ENCODE measurements at regions not wholly inside any gene's neighbourhood (a gene's known extent, or its start where the extent isn't known, plus 50 kb on each side); places are given as distances from the start of the nearest gene placed in this dataset.

GRCh38 chr7:41792120-41792519 lies 89.2 kb upstream of the INHBA start:
- peaks cover 19% of the 10 kb centered on the region for H3K4me1 Mint-ChIP-seq

DNA sequence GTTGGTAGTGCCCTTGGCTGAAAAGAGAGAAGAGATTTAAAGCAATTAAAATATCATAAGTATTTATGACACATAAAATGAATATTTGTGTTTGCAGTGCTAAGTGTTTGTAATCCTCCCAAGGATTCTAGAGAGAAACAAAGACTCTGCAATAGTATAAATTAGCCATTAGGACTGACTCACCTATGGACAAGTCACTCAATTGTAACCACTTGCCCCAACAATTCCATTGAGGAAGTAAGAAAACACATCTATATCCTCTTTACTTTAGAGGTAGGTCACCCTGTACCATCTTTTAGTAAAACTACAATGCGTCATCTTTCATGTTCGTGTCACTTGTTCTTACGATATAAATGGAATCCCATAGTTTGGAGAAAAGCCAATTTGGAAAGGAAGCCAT lies 85.7 kb upstream of the INHBA start:
- TF ChIP-seq, protein P1, sequence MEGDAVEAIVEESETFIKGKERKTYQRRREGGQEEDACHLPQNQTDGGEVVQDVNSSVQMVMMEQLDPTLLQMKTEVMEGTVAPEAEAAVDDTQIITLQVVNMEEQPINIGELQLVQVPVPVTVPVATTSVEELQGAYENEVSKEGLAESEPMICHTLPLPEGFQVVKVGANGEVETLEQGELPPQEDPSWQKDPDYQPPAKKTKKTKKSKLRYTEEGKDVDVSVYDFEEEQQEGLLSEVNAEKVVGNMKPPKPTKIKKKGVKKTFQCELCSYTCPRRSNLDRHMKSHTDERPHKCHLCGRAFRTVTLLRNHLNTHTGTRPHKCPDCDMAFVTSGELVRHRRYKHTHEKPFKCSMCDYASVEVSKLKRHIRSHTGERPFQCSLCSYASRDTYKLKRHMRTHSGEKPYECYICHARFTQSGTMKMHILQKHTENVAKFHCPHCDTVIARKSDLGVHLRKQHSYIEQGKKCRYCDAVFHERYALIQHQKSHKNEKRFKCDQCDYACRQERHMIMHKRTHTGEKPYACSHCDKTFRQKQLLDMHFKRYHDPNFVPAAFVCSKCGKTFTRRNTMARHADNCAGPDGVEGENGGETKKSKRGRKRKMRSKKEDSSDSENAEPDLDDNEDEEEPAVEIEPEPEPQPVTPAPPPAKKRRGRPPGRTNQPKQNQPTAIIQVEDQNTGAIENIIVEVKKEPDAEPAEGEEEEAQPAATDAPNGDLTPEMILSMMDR (conservative IDR thresholded peaks at IDR 0.05) = no peak
- no peaks in the 10 kb centered on the region for H3K27me3 Mint-ChIP-seq (ENCODE audit: low read depth)
- peaks cover 9% of the 10 kb centered on the region for H3K4me1 Mint-ChIP-seq
- no peak overlapping the region for H3K4me3 Mint-ChIP-seq
- no peaks in the 10 kb centered on the region for H3K9me3 Mint-ChIP-seq
- H3K36me3 Mint-ChIP-seq (ENCODE audit: low read depth) = no peaks in the 10 kb centered on the region
- H3K27ac Mint-ChIP-seq (ENCODE audit: unreplicated experiment) = no peak overlapping the region
- no peak for DNase-seq (ENCODE audit: low read depth, low spot score)

More at GRCh38 chr7:41792120-41792519, 89.2 kb upstream of the INHBA start:
- H3K4me3 Mint-ChIP-seq = no peak overlapping the region
- DNase-seq (ENCODE audit: low read depth, low spot score) = no peak
- no peak overlapping the region for H3K27ac Mint-ChIP-seq (ENCODE audit: unreplicated experiment)
- no peaks in the 10 kb centered on the region for H3K36me3 Mint-ChIP-seq (ENCODE audit: low read depth)
- TF ChIP-seq, protein P1 (conservative IDR thresholded peaks at IDR 0.05) = no peak
- peaks cover 9% of the 10 kb centered on the region for H3K9me3 Mint-ChIP-seq
- no peaks in the 10 kb centered on the region for H3K27me3 Mint-ChIP-seq (ENCODE audit: low read depth)

DNA sequence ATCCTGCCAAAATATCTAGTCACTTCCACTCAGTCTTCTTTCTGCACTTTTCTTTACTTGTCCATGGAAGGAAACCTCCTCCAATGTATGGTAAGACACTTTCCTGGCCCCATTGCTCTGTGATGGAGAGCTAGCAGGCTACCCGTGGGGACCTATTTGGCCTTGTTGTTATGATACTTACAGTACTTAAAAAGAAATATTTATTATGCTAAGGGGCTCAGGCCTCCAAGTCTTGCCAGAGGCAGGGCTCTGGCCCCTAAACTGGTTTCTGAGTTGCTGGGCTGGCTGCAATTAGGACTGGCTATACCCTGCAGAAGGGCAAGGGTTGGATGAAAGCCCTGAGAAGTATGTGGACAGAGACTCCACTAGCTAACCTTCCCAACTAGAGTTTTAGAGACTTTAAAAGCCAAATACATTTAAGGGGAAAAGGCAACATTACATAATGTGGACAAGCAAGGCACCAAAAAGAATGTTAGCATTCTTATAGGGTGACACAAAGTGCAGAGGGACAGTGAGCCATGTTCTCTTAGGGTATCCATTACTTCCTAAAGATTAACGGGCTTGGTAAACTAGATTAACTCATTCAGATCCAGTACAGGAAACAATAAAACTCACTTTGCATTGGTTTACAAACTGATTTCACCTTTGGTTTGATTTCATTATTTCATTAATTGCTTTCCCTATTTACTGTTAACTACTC lies 84.9 kb upstream of the INHBA start:
- Mint-ChIP-seq H3K4me3 (no peak overlapping the region), H3K4me1 (peaks cover 9% of the 10 kb centered on the region), H3K27me3 (ENCODE audit: low read depth) (no peaks in the 10 kb centered on the region), H3K9me3 (no peaks in the 10 kb centered on the region), H3K27ac (ENCODE audit: unreplicated experiment) (no peak overlapping the region), H3K36me3 (ENCODE audit: low read depth) (no peaks in the 10 kb centered on the region)
- TF ChIP-seq, protein P1 (conservative IDR thresholded peaks at IDR 0.05) = no peak
- DNase-seq (ENCODE audit: low read depth, low spot score) = no peak

GRCh38 chr7:41786944-41787343 lies 84.1 kb upstream of the INHBA start:
- Mint-ChIP-seq H3K36me3 (ENCODE audit: low read depth) (no peaks in the 10 kb centered on the region), H3K4me1 (peaks cover 9% of the 10 kb centered on the region), H3K27ac (ENCODE audit: unreplicated experiment) (no peak overlapping the region), H3K27me3 (ENCODE audit: low read depth) (no peaks in the 10 kb centered on the region), H3K4me3 (no peak overlapping the region), H3K9me3 (no peaks in the 10 kb centered on the region)
- TF ChIP-seq, protein P1 (conservative IDR thresholded peaks at IDR 0.05) = no peak
- no peak for DNase-seq (ENCODE audit: low read depth, low spot score)

DNA sequence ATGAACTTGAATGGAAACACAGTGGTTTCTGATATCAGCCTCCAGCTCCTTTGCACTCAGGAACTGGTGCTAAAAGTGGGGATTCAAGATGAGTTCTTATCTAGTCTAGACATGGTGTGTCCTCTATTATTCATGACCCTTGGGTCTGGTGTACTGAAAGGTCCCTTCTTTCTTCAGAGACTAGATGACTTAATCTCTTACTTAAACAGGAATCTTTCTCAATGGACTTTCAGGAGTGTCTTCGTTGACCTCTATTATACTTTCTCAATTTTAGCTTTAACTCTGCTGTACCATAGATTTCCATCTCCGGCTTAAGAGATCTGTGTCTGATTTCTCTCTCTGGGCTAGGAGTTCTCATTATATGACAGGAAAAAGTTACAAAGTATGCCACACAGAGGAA lies 83.5 kb upstream of the INHBA start:
- no peak overlapping the region for H3K27ac Mint-ChIP-seq (ENCODE audit: unreplicated experiment)

More for the DNA sequence above, 83.5 kb upstream of the INHBA start:
- H3K4me3 Mint-ChIP-seq = no peak overlapping the region
- H3K4me1 Mint-ChIP-seq = peaks cover 9% of the 10 kb centered on the region
- H3K36me3 Mint-ChIP-seq (ENCODE audit: low read depth) = no peaks in the 10 kb centered on the region
- DNase-seq (ENCODE audit: low read depth, low spot score) = no peak
- no peaks in the 10 kb centered on the region for H3K27me3 Mint-ChIP-seq (ENCODE audit: low read depth)
- TF ChIP-seq, protein P1 (conservative IDR thresholded peaks at IDR 0.05) = no peak
- no peaks in the 10 kb centered on the region for H3K9me3 Mint-ChIP-seq

All from neural crest cell (in vitro differentiated cells).